C4-2B (cell line): ENCODE measurements at regions not wholly inside any gene's neighbourhood (a gene's known extent, or its start where the extent isn't known, plus 50 kb on each side); places are given as distances from the start of the nearest gene placed in this dataset.

Experiments
- ZFX ChIP-seq: fragments of 450-650 bp; IDR thresholded peaks from 2 replicates; pipeline ENCODE4 v1.6.1; 2017
- TF ChIP-seq, protein P1 (sequence below): fragments of 450-650 bp; conservative IDR thresholded peaks from 2 replicates; pipeline ENCODE4 v1.5.1; 2017; ENCODE audit warnings: mild to moderate bottlenecking

DNA sequence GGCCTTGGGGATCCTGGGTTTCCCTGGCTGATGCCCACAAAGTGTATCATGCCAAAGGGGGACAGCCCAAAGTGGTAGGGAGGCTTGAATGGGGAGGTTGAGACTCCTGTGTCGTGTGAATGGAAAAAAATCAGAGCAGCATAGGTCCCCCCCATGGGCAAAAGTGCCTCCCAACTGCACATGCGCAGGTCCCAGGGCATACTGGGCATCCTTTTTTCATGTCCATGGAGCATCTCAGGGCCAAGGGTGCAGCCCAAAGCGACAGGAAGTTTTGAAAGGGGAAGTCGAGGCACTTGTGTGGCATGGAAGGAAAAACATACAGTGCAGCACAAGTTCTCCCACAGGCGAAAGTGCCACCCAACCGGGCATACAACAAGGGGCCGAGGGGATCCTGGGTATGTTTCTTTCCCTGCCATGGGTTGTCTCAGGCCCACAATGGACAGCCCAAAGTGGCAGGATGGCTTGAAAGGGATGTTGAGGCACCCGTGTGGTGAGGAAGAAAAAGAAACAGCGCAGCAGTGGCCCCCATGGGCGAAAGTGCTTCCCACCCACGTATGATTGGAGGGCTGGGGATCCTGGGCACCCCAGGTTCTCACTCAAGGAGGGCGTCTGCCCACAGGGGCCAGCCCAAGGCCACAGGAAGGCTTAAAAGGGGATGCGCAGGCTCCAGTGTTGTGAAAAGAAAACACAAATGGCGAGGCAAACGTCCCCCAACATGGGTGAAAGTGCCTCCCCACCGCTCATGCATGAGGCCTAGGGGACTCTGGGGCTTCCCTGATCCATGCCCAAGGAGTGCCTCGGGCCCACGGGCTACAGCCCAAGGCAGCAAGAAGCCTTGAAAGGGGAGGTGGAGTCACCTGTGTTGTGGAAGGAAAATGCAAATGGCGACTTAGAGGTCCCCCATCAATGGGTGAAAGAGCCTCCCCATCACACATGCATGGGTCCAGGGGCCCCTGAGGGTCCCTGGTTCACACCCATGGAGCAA is 573.7 kb downstream of the ALG10 start:
- TF ChIP-seq, protein P1, sequence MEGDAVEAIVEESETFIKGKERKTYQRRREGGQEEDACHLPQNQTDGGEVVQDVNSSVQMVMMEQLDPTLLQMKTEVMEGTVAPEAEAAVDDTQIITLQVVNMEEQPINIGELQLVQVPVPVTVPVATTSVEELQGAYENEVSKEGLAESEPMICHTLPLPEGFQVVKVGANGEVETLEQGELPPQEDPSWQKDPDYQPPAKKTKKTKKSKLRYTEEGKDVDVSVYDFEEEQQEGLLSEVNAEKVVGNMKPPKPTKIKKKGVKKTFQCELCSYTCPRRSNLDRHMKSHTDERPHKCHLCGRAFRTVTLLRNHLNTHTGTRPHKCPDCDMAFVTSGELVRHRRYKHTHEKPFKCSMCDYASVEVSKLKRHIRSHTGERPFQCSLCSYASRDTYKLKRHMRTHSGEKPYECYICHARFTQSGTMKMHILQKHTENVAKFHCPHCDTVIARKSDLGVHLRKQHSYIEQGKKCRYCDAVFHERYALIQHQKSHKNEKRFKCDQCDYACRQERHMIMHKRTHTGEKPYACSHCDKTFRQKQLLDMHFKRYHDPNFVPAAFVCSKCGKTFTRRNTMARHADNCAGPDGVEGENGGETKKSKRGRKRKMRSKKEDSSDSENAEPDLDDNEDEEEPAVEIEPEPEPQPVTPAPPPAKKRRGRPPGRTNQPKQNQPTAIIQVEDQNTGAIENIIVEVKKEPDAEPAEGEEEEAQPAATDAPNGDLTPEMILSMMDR, result no peak
- TF ChIP-seq ZFX, result no peak
